Endothelial cell of umbilical vein (primary cell): ENCODE measurements at regions not wholly inside any gene's neighbourhood (a gene's known extent, or its start where the extent isn't known, plus 50 kb on each side); places are given as distances from the start of the nearest gene placed in this dataset.
A peak's percentile ranks its signal among the peaks of the same experiment; 100 is the strongest.

Source experiments
- BruUV-seq: library from RNA; stranded (reverse); fragments of 400-500 nt; replicated peaks from 2 replicates; lab custom pipeline; 2021; lab: Mats Ljungman, UMichigan
- CTCF ChIA-PET: fragments of 300-600, 350-600 bp; sonication (Branson Sonifier 250); formaldehyde crosslinking; loops from one replicate; lab custom pipeline; 2021; ENCODE audit warnings: antibody characterized with exemption, inconsistent platforms; lab: Charles Lee
- POLR2A ChIA-PET: fragments of 300-600, 350-600 bp; sonication (Branson Sonifier 250); formaldehyde crosslinking; loops from one replicate; lab custom pipeline; 2021; ENCODE audit warnings: antibody characterized with exemption, inconsistent platforms; lab: Charles Lee
- DNase-seq: peaks from one replicate; pipeline ENCODE4 v3.0.0-alpha.2; 2011; ENCODE audit warnings: low read depth, low spot score
- FAIRE-seq: peaks from 2 replicates; lab custom pipeline; 2011; peaks lifted over from hg19 to GRCh38; lab: Jason Lieb, UNC
- H2AFZ ChIP-seq: 2 replicates; pipeline ENCODE4 v1.6.0; 2012; ENCODE audit warnings: low read depth, low read length, control low read depth, inconsistent platforms
- H3K27ac ChIP-seq: 2 replicates; pipeline ENCODE4 v1.5.1; 2011; ENCODE audit warnings: low read depth, mild to moderate bottlenecking, control low read depth, low read length, moderate library complexity; ENCODE audit not compliant: insufficient read depth
- H3K27me3 ChIP-seq, 2 experiments: 2 replicates each; pipeline versions ENCODE4 v1.6.0 to v1.6.1; 2011; ENCODE audit warnings: low read length in 2 of 2, mixed read lengths in 1 of 2; ENCODE audit not compliant: control insufficient read depth in 2 of 2, insufficient read depth in 2 of 2
- H3K36me3 ChIP-seq, 2 experiments: 2 replicates in 1 of 2; 3 replicates in 1 of 2; pipeline ENCODE4 v1.5.1; 2011; ENCODE audit warnings: low read length in 2 of 2, mild to moderate bottlenecking in 1 of 2, moderate library complexity in 1 of 2; ENCODE audit not compliant: control insufficient read depth in 2 of 2, insufficient read depth in 2 of 2; ENCODE audit errors: extremely low read depth in 1 of 2
- H3K4me1 ChIP-seq: 3 replicates; pipeline ENCODE4 v1.5.1; 2011; ENCODE audit warnings: mild to moderate bottlenecking, low read length; ENCODE audit not compliant: control insufficient read depth, insufficient read depth; ENCODE audit errors: extremely low read depth
- H3K4me2 ChIP-seq: 2 replicates; pipeline ENCODE4 v1.6.1; 2011; ENCODE audit warnings: low read length, control low read depth, mixed read lengths; ENCODE audit not compliant: insufficient read depth
- H3K4me3 ChIP-seq, 3 experiments: fragments of 200-600 bp in 1 of 3; sonication (generic), shearing (Covaris generic) in 1 of 3; replicated peaks in 1 of 3; 2 replicates each; pipeline ENCODE4 v1.5.1; 2011 to 2016; ENCODE audit warnings: control low read depth in 3 of 3, low read length in 3 of 3, mild to moderate bottlenecking in 2 of 3, inconsistent platforms in 1 of 3, low read depth in 1 of 3, moderate library complexity in 1 of 3; ENCODE audit not compliant: insufficient read depth in 1 of 3
- H3K79me2 ChIP-seq: 2 replicates; pipeline ENCODE4 v1.6.0; 2012; ENCODE audit warnings: low read length, inconsistent platforms; ENCODE audit not compliant: control insufficient read depth, insufficient read depth
- H3K9ac ChIP-seq: replicated peaks from 2 replicates; pipeline ENCODE3; 2011; ENCODE audit warnings: low read length, control low read depth; ENCODE audit not compliant: insufficient read depth; ENCODE audit errors: extremely low read depth
- H3K9me1 ChIP-seq: replicated peaks from 3 replicates; pipeline ENCODE4 v1.6.0; 2011; ENCODE audit warnings: mild to moderate bottlenecking, low read length; ENCODE audit not compliant: control insufficient read depth, insufficient read depth; ENCODE audit errors: extremely low read depth
- H3K9me3 ChIP-seq: replicated peaks from 2 replicates; pipeline ENCODE4 v1.5.1; 2012; ENCODE audit warnings: low read length, inconsistent platforms; ENCODE audit not compliant: control insufficient read depth, insufficient read depth
- H4K20me1 ChIP-seq: replicated peaks from 2 replicates; pipeline ENCODE3; 2011; ENCODE audit warnings: mild to moderate bottlenecking, low read length; ENCODE audit not compliant: control insufficient read depth, insufficient read depth; ENCODE audit errors: extremely low read depth
- CTCF ChIP-seq, 2 donors: IDR thresholded peaks; 1 replicate in 1 of 2; 2 replicates in 1 of 2; pipeline ENCODE4 v1.5.1; 2011; ENCODE audit warnings: low read length in 2 of 2, mild to moderate bottlenecking in 2 of 2, moderate library complexity in 2 of 2, control low read depth in 1 of 2, inconsistent platforms in 1 of 2, low read depth in 1 of 2; ENCODE audit not compliant: insufficient read depth in 1 of 2; ENCODE audit errors: extremely low read depth in 1 of 2
- EZH2 ChIP-seq: IDR thresholded peaks from 2 replicates; pipeline ENCODE4 v1.6.1; 2012; ENCODE audit warnings: borderline replicate concordance, low read depth, mild to moderate bottlenecking, moderate library complexity, low read length, inconsistent platforms; ENCODE audit not compliant: severe bottlenecking
- FOS ChIP-seq: IDR thresholded peaks from 2 replicates; pipeline ENCODE4 v1.6.1; 2011; ENCODE audit warnings: mild to moderate bottlenecking, low read length, moderate library complexity, borderline replicate concordance; ENCODE audit not compliant: insufficient read depth
- JUN ChIP-seq: IDR thresholded peaks from 2 replicates; pipeline ENCODE4 v1.6.1; 2011; ENCODE audit warnings: borderline replicate concordance, low read depth; ENCODE audit not compliant: insufficient read length, insufficient read depth
- POLR2A ChIP-seq: IDR thresholded peaks from 2 replicates; pipeline ENCODE4 v1.6.1; 2012; ENCODE audit warnings: low read depth, mild to moderate bottlenecking, control low read depth, low read length
- POLR2AphosphoS5 ChIP-seq: IDR thresholded peaks from 2 replicates; pipeline ENCODE4 v1.6.1; 2012; ENCODE audit warnings: low read depth, mild to moderate bottlenecking, control low read depth, low read length, moderate library complexity; ENCODE audit not compliant: insufficient read depth
- dilution Hi-C: fragments of 300-500 bp; cut with MboI; formaldehyde crosslinking; loops from one replicate; pipeline ENCODE4 v1.15.0; 2019; ENCODE audit warnings: low sequenced_read_pairs; ENCODE audit not compliant: extremely low pct_ligation_motif_present
- intact Hi-C: fragments of 100-400 bp; cut with micrococcal nuclease; formaldehyde crosslinking; loops from one replicate; pipeline ENCODE4 v1.10.0; 2022

GRCh38 chr14:21988413-21988812 is 314.8 kb upstream of the OR4E1 start:
- H3K36me3 ChIP-seq = no peaks in the 10 kb centered on the region
- no peaks in the 10 kb centered on the region for H3K4me1 ChIP-seq
- no peak overlapping the region for H3K4me3 ChIP-seq
- no peaks in the 10 kb centered on the region for H4K20me1 ChIP-seq
- BruUV-seq = no TSS peak
- DNase-seq = no peak
- H3K9me1 ChIP-seq = no peaks in the 10 kb centered on the region
- no peak overlapping the region for H3K27ac ChIP-seq
- no peak overlapping the region for H3K9ac ChIP-seq
- H3K9me3 ChIP-seq = no peaks in the 10 kb centered on the region
- dilution Hi-C loops = no loop called here
- FAIRE-seq = no peak
- TF ChIP-seq JUN (no peak), FOS (no peak), CTCF (IDR thresholded peaks at IDR 0.05; ENCODE audit: extremely low read depth in 1 of 2, insufficient read depth in 1 of 2, low read depth in 1 of 2, low read length in 2 of 2) (no peak), POLR2A (no peak)
- H3K4me2 ChIP-seq = no peak overlapping the region
- ChIA-PET CTCF (interaction anchor here (0.6 to 12.3 kb wide), 29 partner anchors 9 to 157 kb away, joined by 3 to 184 read pairs (median 4); no protein-coding TSS in a partner anchor), POLR2A (no interaction called here)
- H3K27me3 ChIP-seq = peaks cover 5 to 14% of the 10 kb centered on the region in 2 experiments
- intact Hi-C loops = loop anchor here (2.0 kb wide), 1 partner anchor 120 kb away; no protein-coding TSS in a partner anchor
- no peak overlapping the region for H2AFZ ChIP-seq
- no peaks in the 10 kb centered on the region for H3K79me2 ChIP-seq

- peak; percentile 80 for FAIRE-seq
- Histone ChIP-seq H3K79me2 (no peaks in the 10 kb centered on the region), H3K4me3 (no peak overlapping the region), H2AFZ (no peak overlapping the region), H3K4me2 (no peak overlapping the region), H3K9me1 (no peaks in the 10 kb centered on the region), H3K27ac (no peak overlapping the region), H3K9ac (no peak overlapping the region), H3K27me3 (peaks cover 5 to 14% of the 10 kb centered on the region in 2 experiments), H3K9me3 (no peaks in the 10 kb centered on the region), H4K20me1 (no peaks in the 10 kb centered on the region), H3K4me1 (no peaks in the 10 kb centered on the region), H3K36me3 (no peaks in the 10 kb centered on the region)
- POLR2A ChIA-PET = no interaction called here
- TF ChIP-seq CTCF (IDR thresholded peaks at IDR 0.05; ENCODE audit: extremely low read depth in 1 of 2, insufficient read depth in 1 of 2, low read depth in 1 of 2, low read length in 2 of 2) (peak; percentile 60 to 69), FOS (no peak), POLR2A (no peak), EZH2 (no peak), JUN (no peak), POLR2AphosphoS5 (no peak)
- intact Hi-C loops (loop anchor here (2.0 kb wide), 1 partner anchor 119 kb away; no protein-coding TSS in a partner anchor), dilution Hi-C loops (no loop called here)
- CTCF ChIA-PET = interaction anchor here (0.6 to 12.3 kb wide), 27 partner anchors 9 to 157 kb away, joined by 3 to 184 read pairs (median 4); no protein-coding TSS in a partner anchor
- BruUV-seq = no TSS peak
- DNase-seq = peak; percentile 39
These were observed 314.3 kb upstream of the OR4E1 start for GRCh38 chr14:21987937-21988336.
